Activated CD8-positive, alpha-beta memory T cell treated with anti-CD3 and anti-CD28 coated beads for 1 hour (primary cell): ENCODE measurements at regions not wholly inside any gene's neighbourhood (a gene's known extent, or its start where the extent isn't known, plus 50 kb on each side); places are given as distances from the start of the nearest gene placed in this dataset.

ENCODE experiments used
- DNase-seq, 2 donors: peaks; one replicate each; pipeline ENCODE4 v3.0.0-alpha.2; 2020; ENCODE audit warnings: low read depth in 1 of 2; ENCODE audit errors: extremely low read depth in 1 of 2

GRCh38 chr9:107118863-107119624, 164.0 kb upstream of the RAD23B start:
- no peak for DNase-seq

GRCh38 chr9:107119735-107120134, 163.3 kb upstream of the RAD23B start:
- DNase-seq: no peak

GRCh38 chr9:107123389-107123788, 159.7 kb upstream of the RAD23B start:
- no peak for DNase-seq

- no peak for DNase-seq
Observed at GRCh38 chr9:107127608-107128007, 155.5 kb upstream of the RAD23B start.

- DNase-seq: no peak
Observed at GRCh38 chr9:107131108-107131799, 151.8 kb upstream of the RAD23B start.

GRCh38 chr9:107136296-107136695, 146.8 kb upstream of the RAD23B start:
- DNase-seq: no peak

- no peak for DNase-seq
Observed at GRCh38 chr9:107137495-107138202, 145.4 kb upstream of the RAD23B start.

- DNase-seq: no peak
Observed at GRCh38 chr9:107138261-107138992, 144.7 kb upstream of the RAD23B start.

GRCh38 chr9:107141967-107142366, 141.1 kb upstream of the RAD23B start:
- DNase-seq: no peak

GRCh38 chr9:107142430-107142829, 140.6 kb upstream of the RAD23B start:
- DNase-seq: no peak

GRCh38 chr9:107142896-107143603, 140.0 kb upstream of the RAD23B start:
- no peak for DNase-seq

GRCh38 chr9:107144475-107144874, 138.6 kb upstream of the RAD23B start:
- DNase-seq: no peak

GRCh38 chr9:107147134-107147533, 135.9 kb upstream of the RAD23B start:
- DNase-seq: no peak

- DNase-seq: no peak
Observed at GRCh38 chr9:107148216-107148615, 134.9 kb upstream of the RAD23B start.

GRCh38 chr9:107149756-107150155, 133.3 kb upstream of the RAD23B start:
- no peak for DNase-seq

- DNase-seq: no peak
Observed at GRCh38 chr9:107153336-107153735, 129.7 kb upstream of the RAD23B start.

- no peak for DNase-seq
Observed at GRCh38 chr9:107154291-107154690, 128.8 kb upstream of the RAD23B start.

- DNase-seq: no peak
Observed at GRCh38 chr9:107154766-107155165, 128.3 kb upstream of the RAD23B start.

GRCh38 chr9:107155244-107155817, 127.7 kb upstream of the RAD23B start:
- DNase-seq: no peak

- DNase-seq: no peak
Observed at GRCh38 chr9:107158321-107158720, 124.8 kb upstream of the RAD23B start.
